Liver (tissue), 8 donors: ENCODE measurements at regions not wholly inside any gene's neighbourhood (a gene's known extent, or its start where the extent isn't known, plus 50 kb on each side); places are given as distances from the start of the nearest gene placed in this dataset.

Experiments
- DNase-seq: peaks from one replicate; pipeline ENCODE4 v3.0.0-alpha.2; 2017; ENCODE audit warnings: low spot score
- H3K27ac ChIP-seq, 2 donors: one replicate each; pipeline ENCODE4 v1.7.0; 2013; ENCODE audit warnings: inconsistent platforms in 2 of 2, low read length in 2 of 2, control low read depth in 1 of 2, low read depth in 1 of 2, mild to moderate bottlenecking in 1 of 2
- H3K27me3 ChIP-seq, 4 donors: one replicate each; pipeline versions ENCODE4 v1.6.1 to v1.7.0; 2013; ENCODE audit warnings: low read length in 3 of 4, inconsistent platforms in 1 of 4, mild to moderate bottlenecking in 1 of 4, moderate library complexity in 1 of 4; ENCODE audit not compliant: control insufficient read depth in 4 of 4, insufficient read depth in 4 of 4
- H3K36me3 ChIP-seq, 4 donors: one replicate each; pipeline versions ENCODE4 v1.6.1 to v1.7.0; 2013; ENCODE audit warnings: low read length in 3 of 4, mild to moderate bottlenecking in 3 of 4, low read depth in 1 of 4, moderate library complexity in 1 of 4; ENCODE audit not compliant: control insufficient read depth in 4 of 4, insufficient read depth in 3 of 4
- H3K4me1 ChIP-seq, 4 donors: one replicate each; pipeline versions ENCODE4 v1.6.1 to v1.7.0; 2013; ENCODE audit warnings: low read length in 3 of 4, mild to moderate bottlenecking in 3 of 4, moderate library complexity in 1 of 4; ENCODE audit not compliant: control insufficient read depth in 4 of 4, insufficient read depth in 4 of 4
- H3K4me3 ChIP-seq, 3 donors: one replicate each; pipeline versions ENCODE4 v1.6.1 to v1.7.0; 2013; ENCODE audit warnings: low read length in 3 of 3, control low read depth in 1 of 3, low read depth in 1 of 3, mild to moderate bottlenecking in 1 of 3
- H3K9ac ChIP-seq, 2 donors: one replicate each; pipeline ENCODE4 v1.7.0; 2013; ENCODE audit warnings: low read length in 2 of 2, mild to moderate bottlenecking in 2 of 2, moderate library complexity in 2 of 2, control low read depth in 1 of 2, low read depth in 1 of 2
- H3K9me3 ChIP-seq, 4 donors: one replicate each; pipeline versions ENCODE4 v1.6.1 to v1.7.0; 2013; ENCODE audit warnings: low read length in 3 of 4; ENCODE audit not compliant: control insufficient read depth in 4 of 4
- EGR1 ChIP-seq, 2 donors: IDR thresholded peaks; 2 replicates each; pipeline ENCODE4 v1.6.1; 2016 to 2018; ENCODE audit warnings: antibody characterized with exemption in 2 of 2, low read depth in 2 of 2
- FOXA1 ChIP-seq: IDR thresholded peaks from 2 replicates; pipeline ENCODE4 v1.6.1; 2016; ENCODE audit warnings: antibody characterized with exemption
- FOXA2 ChIP-seq: IDR thresholded peaks from 2 replicates; pipeline ENCODE4 v1.6.1; 2016; ENCODE audit warnings: antibody characterized with exemption
- GABPA ChIP-seq, 2 donors: IDR thresholded peaks in 1 of 2; conservative IDR thresholded peaks in 1 of 2; 2 replicates each; pipeline ENCODE4 v1.6.1; 2016; ENCODE audit warnings: antibody characterized with exemption in 2 of 2, mild to moderate bottlenecking in 1 of 2, moderate library complexity in 1 of 2
- HNF4A ChIP-seq, 2 donors: conservative IDR thresholded peaks; 2 replicates each; pipeline ENCODE4 v1.6.1; 2016; ENCODE audit warnings: antibody characterized with exemption in 2 of 2, mild to moderate bottlenecking in 2 of 2
- JUND ChIP-seq, 2 donors: IDR thresholded peaks; 2 replicates each; pipeline ENCODE4 v1.6.1; 2016; ENCODE audit warnings: antibody characterized with exemption in 2 of 2
- NR2F2 ChIP-seq: IDR thresholded peaks from 2 replicates; pipeline ENCODE4 v1.6.1; 2016; ENCODE audit warnings: antibody characterized with exemption
- RAD21 ChIP-seq, 2 donors: IDR thresholded peaks; 2 replicates each; pipeline ENCODE4 v1.6.1; 2016; ENCODE audit warnings: antibody characterized with exemption in 2 of 2, mild to moderate bottlenecking in 2 of 2
- RXRA ChIP-seq, 2 donors: IDR thresholded peaks; 2 replicates each; pipeline ENCODE4 v1.6.1; 2017 to 2018; ENCODE audit warnings: antibody characterized with exemption in 2 of 2, mild to moderate bottlenecking in 1 of 2
- SP1 ChIP-seq: IDR thresholded peaks from 2 replicates; pipeline ENCODE4 v1.6.1; 2018; ENCODE audit warnings: antibody characterized with exemption, mild to moderate bottlenecking
- TAF1 ChIP-seq: conservative IDR thresholded peaks from 2 replicates; pipeline ENCODE4 v1.6.1; 2016; ENCODE audit warnings: antibody characterized with exemption, mild to moderate bottlenecking
- YY1 ChIP-seq: IDR thresholded peaks from 2 replicates; pipeline ENCODE4 v1.6.1; 2016; ENCODE audit warnings: antibody characterized with exemption, mild to moderate bottlenecking
- WGBS: extraction: QIAGEN DNeasy Blood & Tissue Kit; methylation state at CpG from one replicate; pipeline ENCODE4 v1.1.7; 2013; 5-methylcytosine and 5-hydroxymethylcytosine counted together
- TF ChIP-seq, protein P1 (sequence below): IDR thresholded peaks from 2 replicates; pipeline ENCODE4 v1.6.1; 2016; ENCODE audit warnings: antibody characterized with exemption
- TF ChIP-seq, protein P2 (sequence below): fragments of 150-350 bp; IDR thresholded peaks from 2 replicates; pipeline ENCODE4 v1.5.1; 2017; ENCODE audit warnings: improper control_type of control experiment, low read depth, low read length; ENCODE audit not compliant: missing input control
- TF ChIP-seq, protein P3 (sequence below): IDR thresholded peaks from 2 replicates; pipeline ENCODE4 v1.6.1; 2016; ENCODE audit warnings: antibody characterized with exemption
- TF ChIP-seq, protein P4 (sequence below): IDR thresholded peaks from 2 replicates; pipeline ENCODE4 v1.6.1; 2016; ENCODE audit warnings: antibody characterized with exemption
- TF ChIP-seq, protein P5 (sequence below): IDR thresholded peaks from 2 replicates; pipeline ENCODE4 v1.6.1; 2016; ENCODE audit warnings: antibody characterized with exemption, mild to moderate bottlenecking
- donor health status: healthy.
- donor health status: healthy.
- donor health status: healthy.
- donor health status: healthy.
- donor health status: healthy.

DNA sequence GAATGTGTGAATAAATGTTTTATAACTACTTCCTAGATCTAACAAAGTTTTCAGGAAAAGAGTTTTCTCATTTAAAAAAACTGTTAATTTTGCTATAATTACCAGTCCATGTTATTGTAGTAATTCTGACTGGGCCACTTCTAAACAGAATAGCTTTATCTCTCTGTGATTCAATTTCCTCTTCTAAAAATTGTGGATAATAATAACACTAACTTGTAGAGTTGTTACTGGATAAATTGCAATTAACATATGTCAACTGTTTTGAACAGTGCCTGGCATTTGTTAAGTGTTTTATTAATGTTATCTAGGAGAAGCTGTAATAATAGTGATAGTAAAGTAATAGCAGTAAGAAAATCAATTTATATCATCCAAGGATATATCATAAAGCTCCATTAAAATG is 162.3 kb downstream of the BTC start:
- H3K4me1 ChIP-seq, result peaks cover 0 to 2% (median 0%) of the 10 kb centered on the region in 4 donors
- no peak overlapping the region for H3K27ac ChIP-seq
- H3K4me3 ChIP-seq, result no peak overlapping the region
- peaks cover 0 to 4% (median 0%) of the 10 kb centered on the region in 4 donors for H3K27me3 ChIP-seq
- DNase-seq, result no peak
- TF ChIP-seq, protein P1, sequence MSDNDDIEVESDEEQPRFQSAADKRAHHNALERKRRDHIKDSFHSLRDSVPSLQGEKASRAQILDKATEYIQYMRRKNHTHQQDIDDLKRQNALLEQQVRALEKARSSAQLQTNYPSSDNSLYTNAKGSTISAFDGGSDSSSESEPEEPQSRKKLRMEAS, result no peak
- no peak for TF ChIP-seq GABPA (IDR thresholded peaks at IDR 0.05 in 1 of 2, conservative IDR thresholded peaks at IDR 0.05 in 1 of 2)
- TF ChIP-seq RAD21 (IDR thresholded peaks at IDR 0.05), result no peak
- no peak for TF ChIP-seq EGR1 (IDR thresholded peaks at IDR 0.05; ENCODE audit: low read depth in 2 of 2)
- no peak for TF ChIP-seq JUND (IDR thresholded peaks at IDR 0.05)
- TF ChIP-seq FOXA2, result no peak
- TF ChIP-seq YY1, result no peak
- TF ChIP-seq, protein P2, sequence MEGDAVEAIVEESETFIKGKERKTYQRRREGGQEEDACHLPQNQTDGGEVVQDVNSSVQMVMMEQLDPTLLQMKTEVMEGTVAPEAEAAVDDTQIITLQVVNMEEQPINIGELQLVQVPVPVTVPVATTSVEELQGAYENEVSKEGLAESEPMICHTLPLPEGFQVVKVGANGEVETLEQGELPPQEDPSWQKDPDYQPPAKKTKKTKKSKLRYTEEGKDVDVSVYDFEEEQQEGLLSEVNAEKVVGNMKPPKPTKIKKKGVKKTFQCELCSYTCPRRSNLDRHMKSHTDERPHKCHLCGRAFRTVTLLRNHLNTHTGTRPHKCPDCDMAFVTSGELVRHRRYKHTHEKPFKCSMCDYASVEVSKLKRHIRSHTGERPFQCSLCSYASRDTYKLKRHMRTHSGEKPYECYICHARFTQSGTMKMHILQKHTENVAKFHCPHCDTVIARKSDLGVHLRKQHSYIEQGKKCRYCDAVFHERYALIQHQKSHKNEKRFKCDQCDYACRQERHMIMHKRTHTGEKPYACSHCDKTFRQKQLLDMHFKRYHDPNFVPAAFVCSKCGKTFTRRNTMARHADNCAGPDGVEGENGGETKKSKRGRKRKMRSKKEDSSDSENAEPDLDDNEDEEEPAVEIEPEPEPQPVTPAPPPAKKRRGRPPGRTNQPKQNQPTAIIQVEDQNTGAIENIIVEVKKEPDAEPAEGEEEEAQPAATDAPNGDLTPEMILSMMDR, result no peak
- TF ChIP-seq, protein P3, sequence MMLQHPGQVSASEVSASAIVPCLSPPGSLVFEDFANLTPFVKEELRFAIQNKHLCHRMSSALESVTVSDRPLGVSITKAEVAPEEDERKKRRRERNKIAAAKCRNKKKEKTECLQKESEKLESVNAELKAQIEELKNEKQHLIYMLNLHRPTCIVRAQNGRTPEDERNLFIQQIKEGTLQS, result no peak
- TF ChIP-seq, protein P4, sequence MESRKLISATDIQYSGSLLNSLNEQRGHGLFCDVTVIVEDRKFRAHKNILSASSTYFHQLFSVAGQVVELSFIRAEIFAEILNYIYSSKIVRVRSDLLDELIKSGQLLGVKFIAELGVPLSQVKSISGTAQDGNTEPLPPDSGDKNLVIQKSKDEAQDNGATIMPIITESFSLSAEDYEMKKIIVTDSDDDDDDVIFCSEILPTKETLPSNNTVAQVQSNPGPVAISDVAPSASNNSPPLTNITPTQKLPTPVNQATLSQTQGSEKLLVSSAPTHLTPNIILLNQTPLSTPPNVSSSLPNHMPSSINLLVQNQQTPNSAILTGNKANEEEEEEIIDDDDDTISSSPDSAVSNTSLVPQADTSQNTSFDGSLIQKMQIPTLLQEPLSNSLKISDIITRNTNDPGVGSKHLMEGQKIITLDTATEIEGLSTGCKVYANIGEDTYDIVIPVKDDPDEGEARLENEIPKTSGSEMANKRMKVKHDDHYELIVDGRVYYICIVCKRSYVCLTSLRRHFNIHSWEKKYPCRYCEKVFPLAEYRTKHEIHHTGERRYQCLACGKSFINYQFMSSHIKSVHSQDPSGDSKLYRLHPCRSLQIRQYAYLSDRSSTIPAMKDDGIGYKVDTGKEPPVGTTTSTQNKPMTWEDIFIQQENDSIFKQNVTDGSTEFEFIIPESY, result no peak
- no peak for TF ChIP-seq FOXA1
- TF ChIP-seq TAF1, result no peak
- no peak for TF ChIP-seq HNF4A (conservative IDR thresholded peaks at IDR 0.05)
- no peak for TF ChIP-seq RXRA (IDR thresholded peaks at IDR 0.05)
- no peak for TF ChIP-seq SP1
- TF ChIP-seq NR2F2, result no peak
- TF ChIP-seq, protein P5, sequence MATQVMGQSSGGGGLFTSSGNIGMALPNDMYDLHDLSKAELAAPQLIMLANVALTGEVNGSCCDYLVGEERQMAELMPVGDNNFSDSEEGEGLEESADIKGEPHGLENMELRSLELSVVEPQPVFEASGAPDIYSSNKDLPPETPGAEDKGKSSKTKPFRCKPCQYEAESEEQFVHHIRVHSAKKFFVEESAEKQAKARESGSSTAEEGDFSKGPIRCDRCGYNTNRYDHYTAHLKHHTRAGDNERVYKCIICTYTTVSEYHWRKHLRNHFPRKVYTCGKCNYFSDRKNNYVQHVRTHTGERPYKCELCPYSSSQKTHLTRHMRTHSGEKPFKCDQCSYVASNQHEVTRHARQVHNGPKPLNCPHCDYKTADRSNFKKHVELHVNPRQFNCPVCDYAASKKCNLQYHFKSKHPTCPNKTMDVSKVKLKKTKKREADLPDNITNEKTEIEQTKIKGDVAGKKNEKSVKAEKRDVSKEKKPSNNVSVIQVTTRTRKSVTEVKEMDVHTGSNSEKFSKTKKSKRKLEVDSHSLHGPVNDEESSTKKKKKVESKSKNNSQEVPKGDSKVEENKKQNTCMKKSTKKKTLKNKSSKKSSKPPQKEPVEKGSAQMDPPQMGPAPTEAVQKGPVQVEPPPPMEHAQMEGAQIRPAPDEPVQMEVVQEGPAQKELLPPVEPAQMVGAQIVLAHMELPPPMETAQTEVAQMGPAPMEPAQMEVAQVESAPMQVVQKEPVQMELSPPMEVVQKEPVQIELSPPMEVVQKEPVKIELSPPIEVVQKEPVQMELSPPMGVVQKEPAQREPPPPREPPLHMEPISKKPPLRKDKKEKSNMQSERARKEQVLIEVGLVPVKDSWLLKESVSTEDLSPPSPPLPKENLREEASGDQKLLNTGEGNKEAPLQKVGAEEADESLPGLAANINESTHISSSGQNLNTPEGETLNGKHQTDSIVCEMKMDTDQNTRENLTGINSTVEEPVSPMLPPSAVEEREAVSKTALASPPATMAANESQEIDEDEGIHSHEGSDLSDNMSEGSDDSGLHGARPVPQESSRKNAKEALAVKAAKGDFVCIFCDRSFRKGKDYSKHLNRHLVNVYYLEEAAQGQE, result no peak
- no peaks in the 10 kb centered on the region for H3K9me3 ChIP-seq
- no peak overlapping the region for H3K9ac ChIP-seq
- no peaks in the 10 kb centered on the region for H3K36me3 ChIP-seq

DNA sequence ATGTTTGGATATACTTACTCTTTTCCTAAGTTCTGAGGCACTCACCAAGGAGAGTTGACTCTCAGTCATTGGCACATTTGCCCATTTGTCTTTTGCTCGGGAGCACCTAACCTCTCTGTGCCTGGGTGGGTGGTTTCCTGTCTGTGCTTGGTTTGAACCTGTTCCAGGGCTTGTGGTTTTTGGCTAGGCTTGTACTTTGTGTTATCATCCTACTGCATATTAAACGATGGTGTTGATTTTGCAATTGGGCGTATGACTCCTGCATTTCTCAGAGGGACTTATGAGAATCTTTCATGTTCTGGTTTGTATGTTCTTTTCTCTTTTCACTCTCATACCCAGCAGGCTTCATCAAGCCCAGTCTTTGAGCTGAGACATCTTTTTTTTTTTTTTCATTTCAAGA is 161.7 kb downstream of the BTC start:
- H3K9me3 ChIP-seq, result no peaks in the 10 kb centered on the region
- DNase-seq, result no peak
- H3K36me3 ChIP-seq, result no peaks in the 10 kb centered on the region
- WGBS, result 26% methylated on average over 3 of the region's 3 CpGs
- TF ChIP-seq, protein P4, result no peak
- TF ChIP-seq JUND (IDR thresholded peaks at IDR 0.05) (no peak), SP1 (no peak), TAF1 (no peak)
- TF ChIP-seq, protein P3, result no peak
- no peak overlapping the region for H3K4me3 ChIP-seq
- no peak overlapping the region for H3K27ac ChIP-seq
- H3K4me1 ChIP-seq, result no peaks in the 10 kb centered on the region
- H3K27me3 ChIP-seq, result peaks cover 0 to 4% (median 0%) of the 10 kb centered on the region in 4 donors
- H3K9ac ChIP-seq, result no peak overlapping the region
